ENCODE measurements at regions not wholly inside any gene's neighbourhood (a gene's known extent, or its start where the extent isn't known, plus 50 kb on each side); places are given as distances from the start of the nearest gene placed in this dataset.
A peak's percentile ranks its signal among the peaks of the same experiment; 100 is the strongest.
"Not testable (repeated sequence)": the region's sequence is repeated elsewhere in the genome, so short reads cannot be mapped to it uniquely, and the experiment has no call there.

DNA sequence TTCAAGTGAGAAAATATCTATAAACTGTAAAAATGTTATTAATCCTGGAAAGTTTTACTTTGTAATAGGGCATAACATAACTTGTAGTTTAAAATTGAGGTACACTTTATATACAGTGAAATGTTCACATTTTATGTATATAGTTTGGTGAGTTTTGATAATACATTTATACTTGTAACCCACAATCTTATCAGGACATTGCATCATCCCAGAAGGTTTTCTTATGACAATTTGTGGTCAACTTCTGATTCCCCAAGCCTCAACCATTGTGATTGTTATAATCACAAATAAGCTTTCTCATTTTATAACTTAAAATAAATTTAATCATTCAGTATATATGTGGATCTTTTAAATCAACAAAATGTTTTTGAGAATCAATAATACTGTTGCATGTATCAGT, 151.1 kb downstream of the TFPI2 start:
- DNase-seq (ENCODE audit: low read depth) = no peak

DNA sequence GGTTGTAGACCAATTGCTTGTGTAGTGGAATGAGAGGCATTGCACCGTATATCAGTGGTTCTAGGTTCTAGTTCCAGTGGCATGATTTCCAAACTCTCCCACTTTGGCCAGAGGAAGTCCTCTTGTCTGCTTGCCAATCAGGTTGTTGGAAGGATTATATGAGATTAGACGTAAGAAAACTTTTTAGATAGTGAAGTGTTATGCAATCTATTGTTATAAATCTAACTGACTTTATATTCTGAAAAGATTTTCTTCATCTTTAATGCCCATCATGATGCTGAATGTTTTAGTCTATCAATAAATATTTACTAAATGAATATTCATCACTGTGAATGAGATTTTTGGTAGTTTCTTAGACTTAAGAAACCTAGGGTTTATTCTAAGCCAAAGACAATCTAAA, 152.6 kb downstream of the TFPI2 start:
- DNase-seq (ENCODE audit: low read depth) = no peak

DNA sequence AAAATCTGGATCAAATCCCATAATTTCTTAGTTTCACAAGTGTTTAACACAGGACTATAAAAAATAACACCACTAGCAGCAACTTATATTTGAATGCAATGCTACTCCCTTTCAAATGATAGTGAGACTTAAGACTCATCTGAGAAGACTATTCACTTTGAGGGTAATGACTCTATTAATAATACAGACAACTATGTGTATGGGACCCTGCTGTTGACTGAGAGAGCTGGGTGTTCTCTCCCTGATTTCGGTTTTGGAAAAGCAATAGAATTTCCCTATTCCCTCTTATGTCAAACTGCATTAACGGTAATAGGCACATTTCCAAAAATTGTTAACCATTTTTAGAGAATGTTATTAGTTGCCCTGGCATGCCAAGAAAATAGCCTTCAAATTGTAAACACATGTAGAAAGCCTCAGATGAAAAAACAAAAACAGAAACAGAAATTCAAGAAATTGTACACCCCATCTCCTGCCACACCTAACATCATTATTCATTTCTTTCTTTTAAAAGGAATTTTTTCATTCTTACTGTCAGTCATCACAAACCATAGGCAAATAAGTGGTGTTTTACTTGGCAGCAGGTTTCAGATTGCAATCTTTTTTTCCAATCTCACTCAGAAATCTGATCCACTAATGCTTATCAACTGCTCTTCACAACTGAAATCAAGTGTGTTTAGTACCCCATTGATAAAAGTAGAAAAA, 153.7 kb downstream of the TFPI2 start:
- DNase-seq (ENCODE audit: low read depth) = no peak

DNA sequence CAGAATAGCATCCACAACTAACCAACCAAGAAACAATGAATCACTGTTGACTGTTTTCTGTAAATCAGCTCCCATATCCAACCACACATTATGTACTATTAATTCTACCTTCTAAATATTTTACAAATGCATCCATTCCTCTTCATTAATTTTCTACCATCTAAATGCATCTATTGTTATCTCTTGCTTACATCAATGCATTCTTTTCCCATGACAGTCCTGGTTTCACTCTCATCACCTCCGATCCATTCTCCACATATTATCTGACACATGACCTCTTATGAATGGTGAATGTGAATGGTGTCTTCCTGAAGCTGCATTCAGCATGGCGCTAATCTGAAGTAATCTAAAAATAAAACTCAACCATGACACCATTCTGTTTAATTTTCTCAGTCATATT, 153.8 kb upstream of the CALCR start:
- DNase-seq (ENCODE audit: low read depth) = no peak

DNA sequence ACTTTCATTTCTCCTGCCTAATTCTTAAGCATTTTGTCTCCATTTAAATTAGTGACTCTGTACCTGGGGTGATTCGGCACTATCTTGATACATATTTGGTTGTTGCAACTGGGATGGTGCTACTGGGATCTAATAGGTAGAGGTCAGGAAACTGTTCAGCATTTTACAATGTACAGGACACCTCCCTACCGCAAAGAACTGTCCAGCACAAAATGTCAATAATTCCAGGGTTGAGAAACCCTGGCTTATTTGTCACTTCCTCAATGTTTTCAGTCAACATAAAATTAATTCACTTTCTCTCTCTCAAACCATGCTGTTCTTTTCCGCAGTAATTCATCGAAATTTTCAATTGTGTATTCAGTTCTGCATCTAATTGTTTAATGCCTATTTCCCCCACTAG, 151.4 kb upstream of the CALCR start:
- DNase-seq (ENCODE audit: low read depth) = no peak

DNA sequence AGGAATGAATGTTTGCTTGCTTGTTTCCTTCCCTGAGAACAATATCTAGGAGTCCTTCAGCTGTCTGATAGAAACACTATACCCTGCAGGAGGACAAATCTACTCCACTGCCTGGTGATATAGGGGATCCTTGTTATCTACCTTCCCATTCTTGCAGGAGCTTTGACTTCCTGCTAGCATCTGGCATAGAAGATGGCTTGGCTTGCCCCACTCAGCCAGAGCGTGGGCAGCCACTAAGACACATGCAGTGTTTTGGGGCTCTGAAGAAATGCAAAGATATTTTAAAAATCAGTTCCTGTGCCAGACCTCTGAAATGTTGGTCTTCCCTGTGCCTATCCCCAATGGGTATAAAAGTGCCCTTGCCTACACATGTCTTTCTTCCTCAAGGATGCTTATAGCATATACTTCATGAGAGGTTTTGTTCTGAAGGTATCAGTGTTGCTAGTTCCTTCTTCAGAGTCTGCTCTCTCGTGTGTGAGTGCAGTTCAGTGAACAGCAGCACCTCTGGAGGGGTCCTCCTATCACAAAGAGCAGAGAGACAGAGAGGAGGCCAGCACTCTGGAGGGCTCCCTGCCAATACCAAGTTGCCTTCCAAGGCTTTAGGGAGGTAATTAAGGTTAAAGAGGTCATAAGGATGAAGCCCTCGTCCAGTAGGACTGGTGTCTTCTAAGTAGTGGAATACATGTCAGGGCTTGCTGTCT, 149.1 kb upstream of the CALCR start:
- no peak for DNase-seq (ENCODE audit: low read depth)

DNA sequence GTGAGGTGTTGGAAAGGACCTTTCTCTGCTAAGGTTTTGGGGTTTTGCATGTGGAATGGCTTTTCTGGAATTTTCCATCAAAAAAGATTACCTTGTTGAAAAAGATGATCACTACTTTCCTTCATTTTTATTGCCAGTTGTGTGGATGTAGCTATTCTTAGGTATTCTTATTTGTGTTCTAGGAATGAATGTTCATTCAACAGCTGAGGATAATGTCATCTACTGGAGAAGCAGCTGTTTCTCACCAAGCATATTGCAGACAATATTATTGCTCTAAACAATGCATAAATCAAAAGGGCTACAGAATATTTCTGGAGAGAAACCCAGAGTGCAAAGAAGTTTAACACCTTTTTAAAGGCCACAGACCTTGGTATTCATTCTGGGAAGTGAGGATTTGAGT, 145.6 kb upstream of the CALCR start:
- no peak for DNase-seq (ENCODE audit: low read depth)

DNA sequence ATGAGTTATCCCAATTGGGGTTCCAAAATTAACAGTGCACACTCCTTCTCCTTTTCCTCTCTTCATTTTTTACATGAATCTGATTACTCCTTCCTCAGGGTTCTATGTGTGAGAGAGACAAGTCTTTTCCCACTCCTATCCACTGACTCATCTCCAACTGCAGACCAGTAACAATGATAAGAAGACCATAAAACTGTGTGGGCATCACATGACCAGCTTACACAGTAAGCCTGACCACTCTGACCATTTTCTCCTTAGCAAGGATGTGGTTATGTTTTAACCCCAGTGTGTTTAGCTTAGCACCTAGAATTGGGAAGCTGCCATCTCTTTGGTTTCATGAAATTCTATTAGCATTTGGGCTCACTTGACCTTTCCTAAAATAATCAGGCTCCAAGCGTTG, 145.0 kb upstream of the CALCR start:
- no peak for DNase-seq (ENCODE audit: low read depth)

DNA sequence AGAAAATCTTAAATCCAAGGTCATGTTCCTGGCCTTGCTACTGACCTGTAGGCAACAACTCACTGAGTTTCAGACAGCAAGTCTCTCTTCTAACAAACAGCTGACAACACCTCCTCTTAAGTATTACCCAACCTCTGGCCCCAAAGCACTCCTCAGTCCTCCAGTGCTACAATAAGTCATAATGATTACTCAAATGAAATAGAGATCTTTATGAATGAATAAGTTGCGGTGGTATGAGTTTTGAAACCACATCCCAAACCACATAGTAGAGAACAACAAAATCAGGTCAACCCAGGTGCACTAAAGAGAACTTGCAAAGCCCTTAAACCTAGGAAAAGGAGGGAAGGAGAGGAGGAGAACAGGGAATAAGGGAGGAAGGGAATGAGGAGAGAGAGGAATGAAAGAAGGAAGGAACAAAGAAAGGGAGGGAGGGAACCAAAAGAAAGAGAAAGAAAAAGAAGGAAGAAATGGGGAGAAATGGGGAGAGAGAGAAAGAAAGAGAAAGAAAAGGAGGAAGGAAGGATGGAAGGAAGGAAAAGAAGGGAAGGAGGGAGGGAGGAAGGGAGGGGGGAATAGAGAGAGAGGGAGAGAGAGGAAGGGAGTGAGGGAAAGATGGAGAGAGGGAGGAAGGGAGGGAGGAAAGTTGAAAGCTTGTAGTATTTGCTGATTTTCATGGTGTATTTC, 142.8 kb upstream of the CALCR start:
- DNase-seq (ENCODE audit: low read depth) = no peak

DNA sequence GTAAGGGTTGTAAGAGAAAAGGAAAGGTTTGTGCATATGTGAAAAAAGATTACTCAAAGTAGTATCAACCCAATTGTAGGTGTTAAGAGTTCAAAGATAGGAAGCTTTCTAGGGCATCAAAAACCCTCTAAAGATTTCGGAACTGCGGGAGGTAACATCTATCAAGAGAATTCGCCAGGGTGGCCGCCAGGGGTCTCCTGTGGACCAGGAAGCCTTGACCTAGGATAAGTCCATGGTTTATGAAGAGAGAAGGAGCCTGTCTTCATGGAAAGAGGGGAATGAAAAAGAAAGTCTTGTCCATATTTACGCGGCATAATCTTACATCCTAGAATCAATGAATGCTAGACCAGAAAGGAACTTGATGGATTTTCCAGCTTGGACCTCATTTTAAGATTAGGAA, 140.7 kb upstream of the CALCR start:
- DNase-seq (ENCODE audit: low read depth) = peak; percentile 3

DNA sequence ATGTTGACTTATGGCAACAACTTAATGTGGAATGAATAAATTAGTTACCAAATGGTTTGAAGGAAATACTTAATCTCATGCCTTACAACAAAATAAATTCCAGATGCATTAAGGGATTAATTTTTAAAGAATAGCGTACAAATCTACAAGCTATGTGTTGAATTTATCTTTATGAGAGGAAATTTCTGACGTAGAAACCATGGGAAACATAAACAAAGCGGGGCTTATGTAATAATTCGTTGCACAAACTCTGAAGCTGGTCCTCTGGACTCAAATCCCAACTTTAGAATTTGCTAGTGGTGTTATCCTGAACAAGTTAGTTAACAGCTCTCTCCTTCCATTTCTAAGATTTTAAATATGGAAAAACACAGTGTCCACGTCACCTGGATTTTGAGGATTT, 137.4 kb upstream of the CALCR start:
- no peak for DNase-seq (ENCODE audit: low read depth)

DNA sequence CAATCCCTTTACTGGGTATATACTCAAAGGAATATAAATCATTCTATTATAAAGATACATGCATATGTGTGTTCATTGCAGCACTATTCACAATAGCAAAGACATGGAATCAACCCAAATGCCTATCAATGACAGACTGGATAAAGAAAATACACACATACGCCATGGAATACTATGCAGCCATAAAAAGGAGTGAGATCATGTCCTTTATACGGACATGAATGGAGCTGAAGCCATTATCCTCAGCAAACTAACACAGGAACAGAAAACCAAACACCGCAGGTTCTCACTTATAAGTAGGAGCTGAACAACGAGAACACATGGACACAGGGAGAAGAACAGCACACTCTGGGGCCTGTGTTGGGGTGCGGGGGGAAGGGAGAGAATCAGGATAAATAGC, 133.7 kb upstream of the CALCR start:
- not testable (repeated sequence) for DNase-seq (ENCODE audit: low read depth)

DNA sequence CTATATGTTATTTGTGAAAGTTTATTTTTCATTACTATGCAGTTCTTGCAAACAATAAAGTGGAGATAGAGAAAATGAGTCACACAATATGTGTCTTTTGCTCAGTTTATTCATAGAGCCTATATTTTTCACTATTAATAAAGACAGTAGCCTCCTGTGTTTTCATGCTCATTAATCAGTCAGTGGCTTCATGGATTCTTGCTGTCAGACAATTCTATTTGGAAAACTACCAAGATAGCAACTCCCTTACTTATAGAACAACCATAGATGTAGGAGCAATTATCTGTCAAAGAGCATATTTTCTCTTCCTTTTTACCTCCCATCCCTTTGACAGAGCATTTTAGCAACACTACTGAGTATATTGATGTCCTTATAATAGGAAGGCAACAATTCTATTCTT, 132.7 kb upstream of the CALCR start:
- DNase-seq (ENCODE audit: low read depth) = no peak

DNA sequence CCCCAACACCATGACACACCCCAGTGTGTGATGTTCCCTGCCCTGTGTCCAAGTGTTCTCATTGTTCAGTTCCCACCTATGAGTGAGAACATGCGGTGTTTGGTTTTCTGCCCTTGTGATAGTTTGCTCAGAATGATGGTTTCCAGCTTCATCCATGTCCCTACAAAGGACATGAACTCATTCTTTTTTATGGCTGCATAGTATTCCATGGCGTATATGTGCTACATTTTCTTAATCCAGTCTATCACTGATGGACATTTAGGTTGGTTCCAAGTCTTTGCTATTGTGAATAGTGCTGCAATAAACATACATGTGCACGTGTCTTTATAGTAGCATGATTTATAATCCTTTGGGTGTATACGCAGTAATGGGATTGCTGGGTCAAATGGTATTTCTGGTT, 131.6 kb upstream of the CALCR start:
- not testable (repeated sequence) for DNase-seq (ENCODE audit: low read depth)

DNA sequence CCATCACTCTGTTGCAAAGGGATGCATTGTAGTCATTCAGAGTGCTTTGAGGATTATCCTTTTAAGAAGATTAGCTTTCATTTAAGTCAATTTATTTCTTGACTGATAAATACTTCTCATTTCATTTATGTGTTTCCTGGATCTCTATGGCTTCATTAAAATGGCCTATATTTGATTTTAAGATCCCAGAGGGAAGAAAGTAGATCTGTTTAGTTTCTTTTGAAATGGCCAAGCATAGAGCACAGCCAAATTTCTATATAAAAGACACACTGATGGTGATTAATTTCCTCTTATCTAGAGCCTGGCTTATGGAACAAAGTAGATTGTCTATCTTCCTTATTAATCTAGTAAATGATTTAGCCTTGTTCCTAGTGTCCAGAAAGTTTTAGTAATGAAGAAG, 129.7 kb upstream of the CALCR start:
- no peak for DNase-seq (ENCODE audit: low read depth)

DNA sequence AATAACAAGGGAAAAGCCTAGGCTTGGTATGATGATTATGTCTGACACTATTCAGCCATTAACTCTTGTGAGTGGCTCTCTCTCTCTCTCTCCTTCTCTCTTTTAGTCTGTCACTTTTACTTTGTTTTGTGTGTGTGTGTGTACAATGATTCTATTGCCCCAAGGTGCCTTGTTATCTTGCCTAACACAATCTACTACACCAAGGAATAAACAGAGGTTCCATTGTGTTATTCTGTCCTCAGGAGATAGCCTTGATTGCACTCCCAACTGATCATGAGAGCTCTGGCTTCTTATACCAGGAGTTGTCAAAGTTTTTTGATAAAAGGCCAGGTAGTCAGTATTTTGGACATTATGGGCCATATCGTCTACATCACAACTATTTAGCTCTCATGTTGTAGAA, 123.4 kb upstream of the CALCR start:
- no peak for DNase-seq (ENCODE audit: low read depth)

DNA sequence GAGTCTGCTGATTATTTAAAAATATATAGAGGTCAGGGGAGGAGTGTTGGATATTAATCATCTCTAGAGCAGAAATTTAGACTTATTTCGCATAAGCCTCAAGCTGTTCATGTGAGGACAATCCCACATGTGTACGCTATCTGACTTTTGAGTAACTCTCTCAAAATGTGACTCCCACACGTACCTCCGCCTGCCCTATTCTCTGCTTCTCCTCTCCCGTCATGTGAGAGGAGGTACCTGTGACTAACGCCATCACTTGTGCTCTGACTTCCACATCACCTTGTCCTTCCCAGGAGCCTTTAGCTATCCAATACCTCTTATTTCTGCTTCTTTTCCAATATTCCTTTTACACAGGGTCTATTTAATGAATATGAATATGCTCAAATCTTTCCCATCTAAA, 119.3 kb upstream of the CALCR start:
- DNase-seq (ENCODE audit: low read depth) = no peak

DNA sequence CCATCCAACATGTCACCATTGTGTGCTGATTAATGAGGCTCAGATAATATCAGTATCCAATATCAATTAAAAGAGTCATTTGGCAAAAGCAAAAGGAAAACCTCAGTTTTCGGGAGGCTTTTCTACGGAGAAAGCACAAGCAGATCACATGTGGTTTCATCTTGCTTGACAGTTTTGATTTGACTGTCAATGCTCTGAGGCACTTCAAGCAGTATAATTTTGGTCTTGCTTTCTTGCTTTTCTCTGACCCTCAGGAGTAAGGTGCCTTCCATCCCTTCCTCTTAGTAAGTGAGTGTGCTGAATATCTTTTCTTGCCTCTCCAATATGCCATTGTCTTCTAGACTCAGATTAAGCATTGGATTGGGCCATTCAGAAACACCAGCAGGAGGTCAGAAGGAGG, 115.5 kb upstream of the CALCR start:
- DNase-seq (ENCODE audit: low read depth) = no peak

DNA sequence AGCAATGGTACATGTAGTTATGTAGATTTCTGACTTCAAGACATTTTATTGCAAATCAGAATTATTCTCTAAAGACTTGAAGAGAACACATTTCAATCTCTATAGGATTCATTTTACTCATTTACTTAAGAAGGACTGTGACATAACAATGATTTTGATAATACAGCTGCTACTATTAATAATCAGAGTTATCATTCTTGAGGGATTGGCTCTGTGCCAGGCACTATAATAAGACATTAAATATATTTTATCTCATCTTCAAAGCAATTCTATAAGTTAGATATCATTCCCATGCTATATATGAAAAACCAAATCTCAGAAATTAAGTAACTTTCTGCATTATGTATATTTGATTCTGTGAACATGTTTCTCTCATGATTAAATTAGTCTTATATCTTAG, 103.7 kb upstream of the CALCR start:
- no peak for DNase-seq (ENCODE audit: low read depth)

DNA sequence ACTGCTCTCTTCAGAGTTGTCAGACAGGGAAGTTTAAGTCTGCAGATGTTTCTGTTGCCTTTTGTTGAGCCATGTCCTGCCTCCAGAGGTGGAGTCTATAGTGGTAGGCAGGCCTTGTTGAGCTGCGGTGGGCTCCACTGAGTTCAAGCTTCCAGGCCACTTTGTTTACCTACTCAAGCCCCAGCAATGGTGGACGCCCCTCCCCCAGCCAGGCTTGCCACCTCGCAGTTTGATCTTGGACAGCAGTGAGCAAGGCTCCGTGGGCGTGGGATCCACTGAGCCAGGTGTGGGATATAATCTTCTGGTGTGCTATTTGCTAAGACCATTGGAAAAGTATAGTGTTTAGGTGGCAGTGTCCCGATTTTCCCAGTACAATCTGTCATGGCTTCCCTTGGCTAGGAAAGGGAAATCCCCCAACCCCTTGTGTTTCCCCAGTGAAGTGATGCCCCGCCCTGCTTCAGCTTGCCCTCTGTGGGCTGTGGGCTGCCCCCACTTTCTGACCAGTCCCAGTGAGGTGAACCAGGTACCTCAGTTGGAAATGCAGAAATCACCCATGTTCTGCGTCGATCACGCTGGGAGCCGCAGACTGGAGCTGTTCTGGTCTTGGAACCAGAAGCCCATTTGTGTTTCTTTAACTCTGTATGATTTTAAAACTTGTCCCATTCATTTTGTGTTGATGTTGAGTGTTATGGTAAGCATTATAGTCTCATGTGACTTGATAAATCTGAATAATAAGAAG, 89.2 kb upstream of the CALCR start:
- no peak for DNase-seq (ENCODE audit: low read depth)

DNA sequence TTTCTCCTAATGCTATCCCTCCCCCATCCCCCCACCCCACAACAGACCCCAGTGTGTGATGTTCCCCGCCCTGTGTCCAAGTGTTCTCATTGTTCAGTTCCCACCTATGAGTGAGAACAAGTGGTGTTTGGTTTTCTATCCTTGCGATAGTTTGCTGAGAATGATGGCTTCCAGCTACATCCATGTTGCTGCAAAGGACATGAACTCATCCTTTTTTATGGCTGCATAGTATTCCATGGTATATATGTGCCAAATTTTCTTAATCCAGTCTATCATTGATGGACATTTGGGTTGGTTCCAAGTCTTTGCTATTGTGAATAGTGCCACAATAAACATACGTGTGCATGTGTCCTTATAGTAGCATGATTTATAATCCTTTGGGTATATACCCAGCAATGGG, 83.6 kb upstream of the CALCR start:
- DNase-seq (ENCODE audit: low read depth) = not testable (repeated sequence)

DNA sequence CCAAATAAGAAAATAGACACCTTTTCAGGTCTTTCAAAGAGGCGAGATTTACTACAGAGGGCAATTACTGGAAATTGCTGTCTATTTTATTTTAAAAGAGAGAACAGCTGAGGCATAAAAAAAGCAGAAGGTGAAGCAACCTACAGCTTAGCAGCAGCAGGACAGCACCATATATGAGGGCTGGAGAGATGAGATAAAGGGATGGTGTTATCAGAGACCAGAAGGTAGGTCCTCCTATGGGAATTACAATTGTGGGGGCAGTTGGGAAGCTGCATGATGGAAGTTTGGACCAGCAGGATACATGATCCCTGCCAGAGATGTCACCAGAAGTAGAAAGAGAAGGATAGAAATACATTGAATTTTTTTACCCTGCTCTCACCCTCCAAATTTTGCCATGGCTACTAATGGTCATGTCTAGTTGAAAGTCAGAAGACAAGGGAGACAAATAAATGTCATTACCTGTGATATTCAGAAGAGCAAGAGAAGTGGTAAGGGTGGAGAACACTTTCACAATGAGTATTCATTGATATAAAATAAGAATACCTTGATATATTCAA, 77.2 kb upstream of the CALCR start:
- no peak for DNase-seq (ENCODE audit: low read depth)

DNA sequence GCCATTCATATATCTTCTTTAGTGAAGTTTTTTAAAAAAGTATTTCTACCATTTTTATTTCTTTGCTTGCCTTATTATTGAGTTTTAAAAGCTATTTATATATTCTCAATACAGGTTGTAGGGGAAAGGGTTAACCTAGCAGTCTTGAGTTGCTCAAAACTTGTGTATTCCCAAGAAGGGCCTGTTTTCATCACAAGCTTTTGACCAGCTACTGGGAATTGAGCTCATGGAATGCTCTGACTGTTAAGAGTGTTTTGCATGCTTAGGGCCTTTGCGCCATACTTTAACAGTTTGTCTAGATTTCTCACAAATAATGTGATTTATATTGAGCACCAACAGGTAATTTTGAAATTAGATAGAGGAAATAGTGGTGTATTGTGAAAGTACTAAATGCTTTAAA, 72.0 kb upstream of the CALCR start:
- DNase-seq (ENCODE audit: low read depth) = no peak

Measured in GM04504 (cell line).